ENCODE measurements at regions not wholly inside any gene's neighbourhood (a gene's known extent, or its start where the extent isn't known, plus 50 kb on each side); places are given as distances from the start of the nearest gene placed in this dataset.

GRCh38 chr6:23179994-23180393 lies 610.6 kb downstream of the HDGFL1 start:
- TF ChIP-seq ZNF138 (CRISPR knock-in tag; conservative IDR thresholded peaks at IDR 0.05), result no peak
- TF ChIP-seq E2F1 (CRISPR knock-in tag; IDR thresholded peaks at IDR 0.05), result no peak
- TF ChIP-seq, protein P1, sequence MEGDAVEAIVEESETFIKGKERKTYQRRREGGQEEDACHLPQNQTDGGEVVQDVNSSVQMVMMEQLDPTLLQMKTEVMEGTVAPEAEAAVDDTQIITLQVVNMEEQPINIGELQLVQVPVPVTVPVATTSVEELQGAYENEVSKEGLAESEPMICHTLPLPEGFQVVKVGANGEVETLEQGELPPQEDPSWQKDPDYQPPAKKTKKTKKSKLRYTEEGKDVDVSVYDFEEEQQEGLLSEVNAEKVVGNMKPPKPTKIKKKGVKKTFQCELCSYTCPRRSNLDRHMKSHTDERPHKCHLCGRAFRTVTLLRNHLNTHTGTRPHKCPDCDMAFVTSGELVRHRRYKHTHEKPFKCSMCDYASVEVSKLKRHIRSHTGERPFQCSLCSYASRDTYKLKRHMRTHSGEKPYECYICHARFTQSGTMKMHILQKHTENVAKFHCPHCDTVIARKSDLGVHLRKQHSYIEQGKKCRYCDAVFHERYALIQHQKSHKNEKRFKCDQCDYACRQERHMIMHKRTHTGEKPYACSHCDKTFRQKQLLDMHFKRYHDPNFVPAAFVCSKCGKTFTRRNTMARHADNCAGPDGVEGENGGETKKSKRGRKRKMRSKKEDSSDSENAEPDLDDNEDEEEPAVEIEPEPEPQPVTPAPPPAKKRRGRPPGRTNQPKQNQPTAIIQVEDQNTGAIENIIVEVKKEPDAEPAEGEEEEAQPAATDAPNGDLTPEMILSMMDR (IDR thresholded peaks at IDR 0.05), result no peak
- no peak for TF ChIP-seq MAX (CRISPR knock-in tag; IDR thresholded peaks at IDR 0.05)
- no peak for TF ChIP-seq AFF4 (CRISPR knock-in tag; IDR thresholded peaks at IDR 0.05; ENCODE audit: borderline replicate concordance)
- no peak for TF ChIP-seq ZNF423 (CRISPR knock-in tag; IDR thresholded peaks at IDR 0.05)
- no peak for TF ChIP-seq NR2C2 (CRISPR knock-in tag; IDR thresholded peaks at IDR 0.05)
- no peak for TF ChIP-seq CBFB (CRISPR knock-in tag; IDR thresholded peaks at IDR 0.05; ENCODE audit: low read depth)
- TF ChIP-seq, protein P2, sequence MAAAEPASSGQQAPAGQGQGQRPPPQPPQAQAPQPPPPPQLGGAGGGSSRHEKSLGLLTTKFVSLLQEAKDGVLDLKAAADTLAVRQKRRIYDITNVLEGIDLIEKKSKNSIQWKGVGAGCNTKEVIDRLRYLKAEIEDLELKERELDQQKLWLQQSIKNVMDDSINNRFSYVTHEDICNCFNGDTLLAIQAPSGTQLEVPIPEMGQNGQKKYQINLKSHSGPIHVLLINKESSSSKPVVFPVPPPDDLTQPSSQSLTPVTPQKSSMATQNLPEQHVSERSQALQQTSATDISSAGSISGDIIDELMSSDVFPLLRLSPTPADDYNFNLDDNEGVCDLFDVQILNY (CRISPR knock-in tag; IDR thresholded peaks at IDR 0.05), result no peak
